ENCODE measurements at regions not wholly inside any gene's neighbourhood (a gene's known extent, or its start where the extent isn't known, plus 50 kb on each side); places are given as distances from the start of the nearest gene placed in this dataset.

DNA sequence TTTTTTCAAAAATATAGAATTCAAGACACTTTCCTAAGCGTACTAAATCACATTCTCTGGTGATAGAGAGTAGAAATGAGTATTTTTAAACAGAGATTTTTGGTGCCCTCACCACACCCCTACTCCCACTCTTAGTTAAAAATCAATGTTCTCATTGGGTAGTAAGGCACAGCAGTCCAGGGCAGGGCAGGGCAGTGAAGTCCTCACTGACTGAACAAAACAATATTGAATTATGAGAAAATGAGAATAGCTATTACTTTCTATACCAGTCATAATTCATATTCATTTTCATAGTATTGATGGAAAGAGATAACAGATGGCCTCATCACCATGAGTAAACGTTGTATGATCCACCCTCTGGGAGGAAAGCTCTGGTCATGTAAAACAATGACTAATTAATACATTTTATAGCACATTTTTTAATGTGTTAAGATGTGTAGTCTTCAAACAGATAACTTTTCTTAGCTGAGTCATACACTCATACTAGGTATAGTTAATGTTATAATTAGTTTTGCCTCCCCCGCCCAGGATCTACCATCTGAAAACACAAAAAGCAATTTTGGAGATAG lies 686.1 kb downstream of the KCNJ3 start:
- no peak for FAIRE-seq
- H3K4me3 Mint-ChIP-seq (ENCODE audit: unreplicated experiment), result no peak overlapping the region

DNA sequence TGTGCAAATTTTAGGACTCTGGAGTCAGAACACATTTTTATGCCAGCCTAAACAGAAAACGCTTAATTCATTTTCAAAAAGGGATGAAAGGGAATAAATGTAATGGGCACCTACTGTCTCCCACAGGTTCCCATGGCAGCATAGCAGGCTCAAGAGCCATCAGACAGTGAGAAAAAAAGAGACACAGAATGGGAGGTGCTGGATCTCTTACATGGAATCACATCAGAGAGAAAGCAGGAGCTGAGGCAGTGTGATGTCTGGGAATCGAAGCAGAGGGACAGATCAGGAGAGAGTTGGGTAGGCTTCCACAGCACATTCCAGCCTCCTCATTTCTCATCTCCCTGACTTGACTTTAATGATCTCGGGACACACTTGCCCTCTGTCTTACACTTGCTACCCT lies 684.3 kb downstream of the KCNJ3 start:
- no peak overlapping the region for H3K4me2 ChIP-seq (ENCODE audit: low read length)

More for the DNA sequence above, 686.1 kb downstream of the KCNJ3 start:
- Mint-ChIP-seq H3K9me3 (ENCODE audit: unreplicated experiment) (no peaks in the 10 kb centered on the region), H3K27ac (ENCODE audit: unreplicated experiment) (no peak overlapping the region), H3K4me1 (ENCODE audit: low read depth, unreplicated experiment) (no peaks in the 10 kb centered on the region), H3K27me3 (ENCODE audit: low read depth, unreplicated experiment) (no peaks in the 10 kb centered on the region), H3K36me3 (ENCODE audit: low read depth, unreplicated experiment) (no peaks in the 10 kb centered on the region)
- Histone ChIP-seq H3K36me3 (ENCODE audit: insufficient read depth, low read length) (no peaks in the 10 kb centered on the region), H4K20me1 (ENCODE audit: insufficient read depth, low read length) (no peaks in the 10 kb centered on the region), H2AFZ (ENCODE audit: low read depth, low read length) (no peak overlapping the region), H3K27me3 (ENCODE audit: insufficient read depth, low read length) (no peaks in the 10 kb centered on the region), H3K4me3 (ENCODE audit: insufficient read depth, low read depth, low read length) (no peak overlapping the region), H3K4me2 (ENCODE audit: low read length) (no peak overlapping the region), H3K9me3 (ENCODE audit: insufficient read depth, low read depth, low read length) (no peaks in the 10 kb centered on the region), H3K79me2 (ENCODE audit: insufficient read depth, low read length) (no peaks in the 10 kb centered on the region), H3K4me1 (ENCODE audit: insufficient read depth, low read length) (no peaks in the 10 kb centered on the region), H3K27ac (ENCODE audit: low read depth, low read length) (no peak overlapping the region), H3K9ac (ENCODE audit: low read length) (no peak overlapping the region)
- no peak for DNase-seq (ENCODE audit: low read depth)
- no peak for TF ChIP-seq EZH2 (IDR thresholded peaks at IDR 0.05; ENCODE audit: insufficient read depth, low read length)
- TF ChIP-seq, protein P1, sequence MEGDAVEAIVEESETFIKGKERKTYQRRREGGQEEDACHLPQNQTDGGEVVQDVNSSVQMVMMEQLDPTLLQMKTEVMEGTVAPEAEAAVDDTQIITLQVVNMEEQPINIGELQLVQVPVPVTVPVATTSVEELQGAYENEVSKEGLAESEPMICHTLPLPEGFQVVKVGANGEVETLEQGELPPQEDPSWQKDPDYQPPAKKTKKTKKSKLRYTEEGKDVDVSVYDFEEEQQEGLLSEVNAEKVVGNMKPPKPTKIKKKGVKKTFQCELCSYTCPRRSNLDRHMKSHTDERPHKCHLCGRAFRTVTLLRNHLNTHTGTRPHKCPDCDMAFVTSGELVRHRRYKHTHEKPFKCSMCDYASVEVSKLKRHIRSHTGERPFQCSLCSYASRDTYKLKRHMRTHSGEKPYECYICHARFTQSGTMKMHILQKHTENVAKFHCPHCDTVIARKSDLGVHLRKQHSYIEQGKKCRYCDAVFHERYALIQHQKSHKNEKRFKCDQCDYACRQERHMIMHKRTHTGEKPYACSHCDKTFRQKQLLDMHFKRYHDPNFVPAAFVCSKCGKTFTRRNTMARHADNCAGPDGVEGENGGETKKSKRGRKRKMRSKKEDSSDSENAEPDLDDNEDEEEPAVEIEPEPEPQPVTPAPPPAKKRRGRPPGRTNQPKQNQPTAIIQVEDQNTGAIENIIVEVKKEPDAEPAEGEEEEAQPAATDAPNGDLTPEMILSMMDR (IDR thresholded peaks at IDR 0.05; ENCODE audit: insufficient read depth, low read depth, low read length), result no peak

DNA sequence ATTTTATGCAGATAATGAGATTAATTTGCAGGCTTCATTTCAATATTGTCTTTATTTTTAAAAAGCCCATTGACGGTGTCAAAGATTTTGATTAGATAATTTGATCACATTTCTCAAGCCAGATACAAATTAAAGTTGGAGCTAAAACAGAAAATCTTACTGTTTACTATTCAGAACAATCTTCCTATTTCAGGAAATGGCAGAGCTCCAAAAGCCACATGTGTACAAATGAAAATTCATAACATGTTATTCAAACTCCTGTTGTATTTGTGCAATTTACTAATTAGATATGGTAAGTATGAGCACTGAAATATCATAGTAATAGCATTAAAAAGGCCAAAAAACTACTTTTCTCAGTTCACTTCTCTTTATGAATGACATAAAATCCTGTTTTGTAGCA lies 682.9 kb downstream of the KCNJ3 start:
- H3K27ac Mint-ChIP-seq (ENCODE audit: unreplicated experiment), result no peak overlapping the region
- Histone ChIP-seq H3K9me3 (ENCODE audit: insufficient read depth, low read depth, low read length) (no peaks in the 10 kb centered on the region), H3K79me2 (ENCODE audit: insufficient read depth, low read length) (no peaks in the 10 kb centered on the region), H3K9ac (ENCODE audit: low read length) (no peak overlapping the region), H4K20me1 (ENCODE audit: insufficient read depth, low read length) (no peaks in the 10 kb centered on the region), H3K36me3 (ENCODE audit: insufficient read depth, low read length) (no peaks in the 10 kb centered on the region), H3K27me3 (ENCODE audit: insufficient read depth, low read length) (no peaks in the 10 kb centered on the region), H3K27ac (ENCODE audit: low read depth, low read length) (no peak overlapping the region), H3K4me1 (ENCODE audit: insufficient read depth, low read length) (no peaks in the 10 kb centered on the region), H3K4me3 (ENCODE audit: insufficient read depth, low read depth, low read length) (no peak overlapping the region), H2AFZ (ENCODE audit: low read depth, low read length) (no peak overlapping the region), H3K4me2 (ENCODE audit: low read length) (no peak overlapping the region)
- H3K9me3 Mint-ChIP-seq (ENCODE audit: unreplicated experiment), result no peaks in the 10 kb centered on the region
- no peak for FAIRE-seq
- H3K27me3 Mint-ChIP-seq (ENCODE audit: low read depth, unreplicated experiment), result no peaks in the 10 kb centered on the region
- no peak overlapping the region for H3K4me3 Mint-ChIP-seq (ENCODE audit: unreplicated experiment)
- no peaks in the 10 kb centered on the region for H3K36me3 Mint-ChIP-seq (ENCODE audit: low read depth, unreplicated experiment)
- peaks cover 9% of the 10 kb centered on the region for H3K4me1 Mint-ChIP-seq (ENCODE audit: low read depth, unreplicated experiment)
- no peak for DNase-seq (ENCODE audit: low read depth)
- TF ChIP-seq EZH2 (IDR thresholded peaks at IDR 0.05; ENCODE audit: insufficient read depth, low read length), result no peak
- TF ChIP-seq, protein P1 (IDR thresholded peaks at IDR 0.05; ENCODE audit: insufficient read depth, low read depth, low read length), result no peak

More for the DNA sequence above, 684.3 kb downstream of the KCNJ3 start:
- Histone ChIP-seq H3K9me3 (ENCODE audit: insufficient read depth, low read depth, low read length) (no peaks in the 10 kb centered on the region), H4K20me1 (ENCODE audit: insufficient read depth, low read length) (no peaks in the 10 kb centered on the region), H3K27me3 (ENCODE audit: insufficient read depth, low read length) (no peaks in the 10 kb centered on the region), H3K79me2 (ENCODE audit: insufficient read depth, low read length) (no peaks in the 10 kb centered on the region), H2AFZ (ENCODE audit: low read depth, low read length) (no peak overlapping the region), H3K4me1 (ENCODE audit: insufficient read depth, low read length) (no peaks in the 10 kb centered on the region), H3K9ac (ENCODE audit: low read length) (no peak overlapping the region), H3K27ac (ENCODE audit: low read depth, low read length) (no peak overlapping the region), H3K36me3 (ENCODE audit: insufficient read depth, low read length) (no peaks in the 10 kb centered on the region), H3K4me3 (ENCODE audit: insufficient read depth, low read depth, low read length) (no peak overlapping the region)
- H3K9me3 Mint-ChIP-seq (ENCODE audit: unreplicated experiment), result no peaks in the 10 kb centered on the region
- peaks cover 6% of the 10 kb centered on the region for H3K4me1 Mint-ChIP-seq (ENCODE audit: low read depth, unreplicated experiment)
- no peak overlapping the region for H3K4me3 Mint-ChIP-seq (ENCODE audit: unreplicated experiment)
- no peak overlapping the region for H3K27ac Mint-ChIP-seq (ENCODE audit: unreplicated experiment)
- H3K36me3 Mint-ChIP-seq (ENCODE audit: low read depth, unreplicated experiment), result no peaks in the 10 kb centered on the region
- TF ChIP-seq, protein P1 (IDR thresholded peaks at IDR 0.05; ENCODE audit: insufficient read depth, low read depth, low read length), result no peak
- no peak for TF ChIP-seq EZH2 (IDR thresholded peaks at IDR 0.05; ENCODE audit: insufficient read depth, low read length)
- DNase-seq (ENCODE audit: low read depth), result no peak
- no peak for FAIRE-seq
- H3K27me3 Mint-ChIP-seq (ENCODE audit: low read depth, unreplicated experiment), result no peaks in the 10 kb centered on the region

Data from astrocyte (in vitro differentiated cells and primary cell).